SIG-M5 (cell line): ENCODE measurements at regions not wholly inside any gene's neighbourhood (a gene's known extent, or its start where the extent isn't known, plus 50 kb on each side); places are given as distances from the start of the nearest gene placed in this dataset.
"Not testable (repeated sequence)": the region's sequence is repeated elsewhere in the genome, so short reads cannot be mapped to it uniquely, and the experiment has no call there.

Source experiments
- DNase-seq: peaks from one replicate; lab custom pipeline; 2025; lab: John Stamatoyannopoulos, UW

DNA sequence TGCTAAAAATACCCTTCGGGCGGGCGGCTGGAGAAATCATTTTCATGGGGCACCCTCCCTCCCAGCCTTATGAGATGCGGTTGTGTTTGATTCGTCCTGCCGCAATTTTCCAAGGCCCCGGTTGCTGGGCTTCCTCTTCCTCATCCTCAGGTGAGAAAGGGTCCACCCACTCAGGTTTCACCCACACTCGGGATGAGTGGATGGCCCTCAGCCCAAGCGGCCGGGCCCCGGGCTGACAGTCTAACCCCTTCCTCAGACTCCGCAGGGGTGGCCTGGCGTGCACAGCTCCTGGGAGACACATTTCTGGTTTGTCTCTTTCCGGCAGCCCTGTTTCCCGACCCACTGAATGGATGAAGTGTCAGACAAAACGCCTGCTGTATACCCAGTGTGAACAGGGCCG lies 116.5 kb upstream of the LRPAP1 start:
- DNase-seq, result no peak

DNA sequence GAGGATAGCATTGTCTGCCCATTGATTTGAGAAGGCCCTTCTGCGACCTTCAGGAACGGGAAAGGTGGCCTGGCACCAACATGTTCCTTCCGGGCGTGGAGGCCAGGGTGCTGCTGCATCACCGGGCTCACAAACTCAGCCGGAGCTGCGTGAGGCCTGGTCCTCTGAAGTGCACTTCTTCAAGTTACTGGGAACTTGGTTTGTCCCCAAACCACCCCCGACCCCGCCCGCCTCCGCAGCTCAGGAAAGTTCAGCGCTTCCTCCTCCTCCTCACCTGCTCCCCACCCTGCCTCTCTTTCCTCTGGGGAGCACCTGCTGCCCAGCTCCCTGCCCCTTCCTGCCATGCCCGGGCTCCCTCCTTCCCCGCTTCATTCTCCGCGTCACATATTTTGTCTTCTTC lies 116.0 kb upstream of the LRPAP1 start:
- DNase-seq, result no peak

DNA sequence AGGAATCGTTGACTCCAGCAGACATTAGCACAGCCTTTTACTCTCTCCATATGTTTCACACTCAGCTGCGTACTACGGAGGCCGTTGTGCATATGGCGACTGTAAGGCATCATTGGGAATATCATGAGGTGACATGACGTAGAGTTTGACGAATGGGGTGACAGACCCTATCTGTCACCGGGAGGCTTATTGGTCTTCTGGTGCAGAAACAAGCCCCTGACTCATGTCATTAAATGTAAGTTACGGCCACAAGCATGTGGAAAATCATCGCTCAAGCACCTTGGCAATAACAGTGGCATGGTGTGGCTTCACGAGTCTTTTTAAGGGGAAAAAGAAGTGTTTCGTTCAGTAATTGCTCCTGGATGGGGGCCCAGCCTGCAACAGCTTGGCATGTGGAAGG lies 115.2 kb upstream of the LRPAP1 start:
- no peak for DNase-seq

DNA sequence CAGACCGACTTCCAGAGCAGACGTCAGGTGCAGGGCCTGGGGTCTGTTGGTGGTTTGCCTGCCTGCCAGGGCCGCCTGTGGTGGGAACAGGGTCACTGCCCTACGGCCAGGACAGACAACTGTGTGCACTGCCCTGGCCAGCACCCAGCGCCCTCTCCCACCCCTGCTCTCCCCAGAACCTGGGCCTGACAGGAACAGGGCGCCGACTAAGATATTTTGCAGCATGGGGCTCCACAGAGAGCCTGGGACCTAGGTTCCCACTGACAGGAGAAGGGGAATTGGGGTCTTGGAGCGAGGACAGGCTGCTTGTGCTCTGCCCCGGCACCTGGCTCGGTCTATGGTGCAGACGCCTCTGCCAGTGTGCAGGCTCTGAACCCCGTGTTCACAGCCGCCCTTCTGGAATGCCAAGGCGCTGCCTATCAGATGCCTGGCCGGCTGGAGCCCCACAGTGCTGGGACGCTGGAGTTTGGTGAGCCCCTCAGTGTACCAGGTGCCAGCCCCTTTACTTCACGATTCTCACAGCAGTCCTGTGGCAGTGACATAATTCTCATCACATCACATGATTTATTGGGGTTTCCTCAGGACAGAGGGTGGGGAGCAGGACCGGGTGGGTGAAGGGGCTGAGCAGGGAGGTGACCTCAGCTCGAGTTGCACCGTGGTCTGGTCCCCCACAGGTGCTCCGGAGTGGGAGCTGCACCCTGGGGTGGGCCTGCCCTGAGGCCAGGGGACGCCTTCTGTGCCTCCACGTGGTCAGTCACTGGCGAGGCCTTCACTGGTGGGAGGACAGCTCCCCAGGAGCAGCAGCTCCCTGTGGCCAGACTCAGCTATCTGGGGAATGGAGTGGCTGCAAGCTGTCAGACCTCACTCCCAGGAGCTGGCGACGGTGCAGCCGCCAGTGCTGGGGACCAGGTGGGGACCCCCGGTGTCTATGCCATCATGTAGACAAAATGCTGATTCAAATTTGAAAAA lies 113.8 kb upstream of the LRPAP1 start:
- DNase-seq, result no peak

DNA sequence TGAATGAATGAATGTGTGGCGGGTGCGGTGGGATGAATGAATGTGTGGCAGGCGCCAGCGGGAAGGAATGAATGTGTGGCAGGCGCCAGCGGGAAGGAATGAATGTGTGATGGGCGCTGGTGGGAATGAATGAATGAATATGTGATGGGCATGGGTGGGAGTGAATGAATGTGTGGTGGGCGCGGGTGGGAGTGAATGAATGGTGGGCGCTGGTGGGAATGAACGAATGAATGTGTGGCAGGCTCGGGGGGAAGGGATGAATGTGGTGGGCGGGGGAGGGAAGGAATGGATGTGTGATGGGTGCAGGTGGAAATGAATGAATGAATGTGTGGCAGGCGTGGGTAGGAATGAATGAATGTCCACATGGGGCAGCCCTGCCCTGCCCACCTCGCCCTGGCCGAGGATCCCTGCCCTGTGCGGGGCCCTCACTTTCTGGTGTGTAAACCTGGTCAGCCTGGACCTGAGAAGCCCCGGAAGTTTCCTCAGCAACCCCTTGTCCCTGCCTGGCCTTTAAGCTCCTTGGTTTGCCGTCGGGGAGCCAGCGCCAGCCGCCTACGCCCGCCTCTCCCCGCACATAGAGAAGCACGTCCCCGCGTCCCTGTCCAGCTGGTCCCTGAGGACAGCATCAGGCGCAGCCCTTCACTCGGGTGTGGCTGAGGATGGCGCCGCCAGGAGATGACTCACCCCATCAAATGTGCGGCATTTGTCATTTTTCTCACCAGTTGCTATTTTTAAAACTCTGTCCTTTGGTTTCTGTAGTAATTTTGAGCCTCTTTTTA lies 112.8 kb upstream of the LRPAP1 start:
- no peak for DNase-seq

DNA sequence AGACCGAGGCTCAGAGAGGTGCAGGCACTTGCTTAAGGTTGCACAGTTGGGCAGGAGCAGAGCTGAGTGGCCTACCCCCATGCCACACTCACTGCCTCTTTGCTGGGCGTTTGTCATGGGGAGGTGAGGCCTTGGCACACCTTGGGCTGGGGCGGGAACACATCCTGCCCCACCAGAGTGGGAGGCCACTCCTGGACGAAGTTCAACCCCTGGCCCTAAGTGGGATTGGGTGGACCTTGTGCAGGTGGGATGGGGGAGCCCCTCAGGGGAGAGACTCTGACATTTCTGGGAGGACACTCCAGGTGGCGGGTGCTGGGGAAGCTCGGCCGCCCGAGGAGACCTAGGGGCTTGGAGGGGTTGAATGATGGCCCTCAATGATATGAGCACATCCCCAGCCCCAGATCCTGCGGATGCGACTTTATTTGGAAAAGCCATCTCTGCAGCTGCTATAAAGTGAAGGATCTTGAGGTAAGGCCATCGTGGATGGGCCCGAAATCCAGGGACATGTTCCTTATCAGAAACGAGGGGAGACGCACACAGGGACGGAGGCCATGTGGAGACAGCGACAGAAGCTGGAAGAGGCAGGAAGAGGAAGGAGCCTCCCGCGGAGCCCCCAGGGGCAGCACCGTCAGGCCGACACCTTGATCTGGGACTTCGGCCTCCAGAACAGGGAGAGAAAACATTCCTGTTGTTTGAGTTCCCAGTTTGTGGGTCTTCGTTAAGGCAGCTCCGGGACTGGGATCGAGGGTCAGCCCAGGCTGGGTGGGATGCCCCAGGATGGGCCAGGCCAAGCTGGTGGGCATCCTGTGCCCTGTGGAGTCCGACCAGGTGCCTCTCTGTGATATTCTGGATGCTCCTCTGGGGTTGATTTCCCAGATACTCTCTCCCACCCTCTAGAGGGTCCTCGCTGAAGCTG lies 111.6 kb upstream of the LRPAP1 start:
- no peak for DNase-seq

DNA sequence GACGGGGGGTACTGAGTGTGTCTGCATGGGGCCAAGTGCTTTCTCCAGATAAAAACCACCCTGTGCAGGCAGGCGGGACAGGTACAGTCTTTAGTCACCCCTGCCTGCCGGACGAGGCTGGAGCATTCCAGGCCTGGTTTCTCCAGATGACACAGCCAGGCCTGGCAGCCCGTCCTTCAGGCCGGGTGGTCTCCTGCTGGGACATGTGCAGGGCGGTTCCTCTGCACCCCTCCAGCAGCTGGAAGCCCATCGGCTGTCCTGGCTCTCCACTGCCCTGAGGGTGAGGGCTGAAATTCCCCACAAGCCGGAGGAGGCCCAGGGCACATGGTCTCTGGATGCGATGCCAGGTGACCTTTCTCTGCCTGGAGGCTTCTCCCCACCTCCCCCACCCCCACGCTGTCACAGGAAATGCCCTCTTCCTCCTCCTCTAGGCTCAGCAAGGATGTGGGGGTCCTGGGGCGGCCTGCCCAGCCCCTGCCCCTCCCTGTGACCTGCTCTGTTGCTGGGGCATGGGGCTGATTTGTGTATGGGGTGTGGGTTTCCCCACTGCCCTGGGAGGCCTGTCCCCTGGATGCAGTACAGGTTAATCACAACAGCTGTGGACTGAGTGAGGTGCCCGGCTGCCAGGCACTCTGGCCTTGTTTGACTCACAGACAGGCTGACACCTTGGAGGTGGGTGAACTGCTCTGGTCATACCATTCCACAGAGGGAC lies 110.7 kb upstream of the LRPAP1 start:
- no peak for DNase-seq

DNA sequence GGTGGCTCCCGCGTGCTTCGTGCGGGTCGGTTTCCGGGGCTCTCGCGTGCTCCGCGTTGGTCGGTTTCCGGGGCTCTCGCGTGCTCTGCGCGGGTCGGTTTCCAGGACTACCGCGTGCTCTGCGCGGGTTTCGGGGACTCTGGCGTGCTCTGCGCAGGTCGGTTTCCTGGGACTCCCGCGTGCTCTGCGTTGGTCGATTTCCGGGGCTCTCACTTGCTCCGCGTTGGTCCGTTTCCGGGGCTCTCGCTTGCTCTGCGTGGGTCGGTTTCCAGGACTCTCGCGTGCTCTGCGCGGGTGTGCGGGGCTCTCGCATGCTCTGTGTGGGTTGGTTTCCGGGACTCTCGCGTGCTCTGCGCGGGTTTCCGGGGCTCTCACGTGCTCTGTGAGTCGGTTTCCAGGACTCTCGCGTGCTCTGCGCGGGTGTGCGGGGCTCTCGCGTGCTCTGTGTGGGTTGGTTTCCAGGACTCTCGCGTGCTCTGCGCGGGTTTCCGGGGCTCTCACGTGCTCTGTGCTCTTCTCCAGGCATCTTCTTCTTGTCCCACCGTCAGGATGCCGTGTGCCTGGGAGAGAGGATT lies 109.9 kb upstream of the LRPAP1 start:
- no peak for DNase-seq

DNA sequence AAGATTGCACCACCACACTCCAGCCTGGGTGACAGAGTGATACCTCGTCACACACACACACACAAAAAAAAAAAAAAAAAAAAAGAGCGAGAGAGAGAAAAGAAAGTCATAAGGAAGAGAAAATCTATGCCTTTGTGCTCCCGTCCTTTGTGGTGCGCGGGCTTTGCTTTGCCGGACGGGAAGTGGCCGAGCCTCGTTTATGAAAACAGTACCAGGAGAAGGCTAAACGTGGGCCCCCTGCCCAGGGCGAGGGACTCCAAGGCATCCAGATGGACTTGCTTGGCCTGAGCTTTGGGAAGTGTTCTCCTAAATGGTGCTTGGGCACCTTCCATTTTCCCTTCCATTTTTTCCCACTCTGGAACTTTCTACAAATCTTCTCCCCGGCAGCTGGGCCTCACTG lies 109.3 kb upstream of the LRPAP1 start:
- DNase-seq, result no peak

DNA sequence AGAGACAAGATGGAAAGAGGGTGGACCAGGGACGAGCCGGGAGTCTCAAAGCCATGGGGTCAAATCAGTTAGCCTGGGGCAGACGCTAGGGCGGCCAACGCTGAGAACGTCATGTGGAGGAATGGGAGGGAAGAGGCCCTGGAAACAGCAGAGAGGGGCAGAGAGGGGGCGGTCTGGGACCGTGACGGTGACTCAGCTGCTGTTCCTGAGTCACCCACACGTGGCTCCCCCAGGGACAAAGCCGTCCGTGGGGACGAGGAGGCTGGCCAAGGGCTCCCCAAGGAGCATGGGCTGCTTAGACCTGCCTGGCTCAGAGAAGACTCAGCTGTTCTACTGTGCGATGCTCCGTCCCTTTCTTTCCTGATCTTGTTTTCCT lies 108.4 kb upstream of the LRPAP1 start:
- no peak for DNase-seq

DNA sequence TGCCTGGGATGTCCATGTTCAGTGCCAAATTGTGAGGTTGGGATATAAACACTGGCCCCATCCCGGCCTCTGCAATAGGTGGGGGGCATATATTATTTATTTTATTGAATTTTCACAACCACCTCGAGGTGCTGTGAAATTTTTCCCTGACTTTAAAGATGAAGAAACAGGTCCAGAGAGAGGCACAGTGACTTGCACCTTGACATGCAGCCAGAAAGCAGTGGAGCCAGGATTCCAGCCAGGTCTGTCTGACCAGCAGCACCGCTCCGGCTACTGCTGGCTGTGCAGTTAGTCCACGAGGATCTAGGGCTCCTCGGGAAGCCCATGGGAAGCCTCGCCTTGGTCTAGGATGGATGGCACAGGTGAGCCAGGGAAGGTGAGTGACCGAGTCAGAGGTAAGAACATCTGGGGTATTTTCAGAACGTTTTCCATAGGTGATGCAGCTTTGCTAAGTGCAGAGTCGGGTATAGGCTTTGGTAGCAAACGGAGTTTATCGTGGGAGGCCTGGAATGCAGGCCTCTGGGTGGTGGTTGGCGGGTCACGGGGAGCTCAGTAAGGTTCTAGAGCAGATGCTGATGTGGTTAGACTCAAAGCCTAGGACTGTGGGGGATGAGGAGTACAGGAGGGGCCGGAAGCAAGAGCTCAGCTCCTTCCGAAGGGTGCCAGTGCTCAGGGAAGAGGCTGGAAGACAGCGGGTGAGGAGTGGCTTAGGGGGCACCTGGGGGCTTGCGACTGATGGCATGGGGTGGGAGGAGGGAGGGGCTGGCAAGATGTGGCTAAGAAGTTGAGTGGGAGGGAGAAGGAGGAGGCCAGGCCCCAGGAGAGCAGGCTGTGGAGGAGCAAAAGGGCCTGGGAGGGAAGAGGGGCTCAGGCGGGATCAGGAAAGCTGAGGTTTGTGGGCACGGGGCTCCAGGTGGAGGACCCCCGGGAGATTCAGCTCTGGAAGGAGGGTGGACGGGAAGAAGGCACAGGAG lies 107.7 kb upstream of the LRPAP1 start:
- DNase-seq, result no peak

DNA sequence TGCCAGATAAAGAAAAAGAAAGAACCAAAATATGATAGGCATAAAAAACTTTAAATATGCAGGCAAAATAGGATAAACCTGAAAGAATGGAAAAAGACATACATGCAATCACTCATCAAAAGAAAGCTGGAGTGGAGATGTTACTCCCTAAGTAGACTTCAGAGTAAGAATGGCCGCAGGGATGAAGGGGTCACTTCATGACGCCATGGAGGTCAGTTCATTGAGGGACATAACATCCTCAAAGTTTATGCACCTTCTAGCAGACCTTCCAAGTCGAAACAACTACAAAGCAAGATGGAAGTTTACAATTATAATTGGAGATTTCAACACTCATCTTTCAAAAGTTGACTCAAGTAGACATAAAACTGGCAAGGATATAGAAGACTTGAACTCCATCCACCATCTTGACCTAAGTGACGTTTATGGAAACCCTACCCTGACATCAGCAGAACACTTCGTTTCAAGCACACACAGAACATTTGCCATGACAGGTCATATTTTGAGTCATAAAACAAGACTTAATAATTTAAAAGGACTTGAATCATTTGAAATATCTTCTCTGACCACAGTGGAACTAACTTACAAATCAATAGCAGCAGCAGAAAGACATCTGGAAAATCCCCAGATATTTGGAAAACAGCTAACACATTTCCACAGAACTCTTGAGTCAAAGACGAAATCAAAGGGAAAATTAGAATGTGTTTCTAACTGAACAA lies 106.0 kb upstream of the LRPAP1 start:
- no peak for DNase-seq

DNA sequence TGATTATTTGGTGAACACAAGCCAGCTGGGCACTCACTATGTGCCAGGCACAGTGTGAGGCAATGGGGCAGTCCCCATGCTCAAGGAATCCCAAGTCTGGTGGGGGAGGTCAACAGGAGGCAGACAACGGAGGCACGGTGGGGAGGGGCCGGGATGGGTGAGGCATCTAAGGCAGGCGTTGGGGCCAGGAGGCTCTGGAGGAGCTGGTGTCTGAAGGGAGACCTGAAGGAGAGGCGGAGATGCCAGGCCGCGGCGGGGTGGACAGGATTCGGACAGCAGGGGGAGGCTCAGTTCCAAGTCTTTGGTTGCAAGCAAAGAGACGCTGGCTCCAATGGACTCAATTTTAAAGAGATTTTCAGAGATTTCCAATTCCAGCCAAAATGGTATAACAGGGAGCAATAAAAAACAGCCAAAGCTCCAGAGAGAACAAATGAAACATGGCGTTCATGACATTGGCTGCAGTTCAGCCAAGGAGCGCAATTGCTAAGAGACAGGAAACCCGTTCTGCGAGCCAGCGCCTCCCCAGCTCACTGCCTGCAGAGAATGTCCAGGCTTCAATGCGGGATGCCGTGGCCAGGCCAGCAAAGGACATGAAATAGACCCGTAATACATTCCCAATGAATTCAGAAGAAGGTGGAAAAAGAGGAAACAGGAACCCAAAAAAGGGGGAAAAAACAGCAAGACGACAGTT lies 105.2 kb upstream of the LRPAP1 start:
- no peak for DNase-seq

DNA sequence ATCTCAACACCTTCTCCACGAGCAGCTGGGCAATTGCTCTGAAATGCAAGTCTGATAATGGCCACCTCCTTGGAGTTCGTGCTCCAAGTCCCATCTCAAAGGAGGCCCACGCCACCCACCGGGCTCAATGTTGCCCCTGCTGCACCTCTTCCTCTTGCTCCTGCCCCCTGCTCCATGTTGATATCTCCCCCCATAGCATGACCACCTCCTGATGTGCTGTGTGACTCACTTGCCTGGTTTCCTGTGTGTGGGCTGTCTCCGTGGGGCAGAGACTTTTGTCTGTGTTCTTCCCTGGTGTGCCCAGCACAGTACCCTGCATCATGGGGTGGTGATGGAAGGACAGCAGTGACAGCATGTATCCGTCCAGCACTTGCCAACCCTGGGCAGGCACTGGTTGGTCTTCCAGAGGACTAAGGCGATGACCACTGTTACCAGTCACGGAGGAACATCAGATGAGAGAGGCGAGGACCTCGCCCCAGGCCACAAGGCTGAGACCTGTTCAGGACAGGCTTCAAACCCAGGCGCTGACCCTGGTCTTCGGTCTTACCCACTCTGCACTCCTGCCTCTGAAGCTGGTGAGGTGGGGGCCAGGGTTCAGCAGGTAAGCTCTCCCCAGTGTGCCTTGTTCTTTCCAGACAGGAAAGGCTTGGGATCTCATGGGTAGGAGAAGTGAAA lies 104.6 kb upstream of the LRPAP1 start:
- DNase-seq, result no peak

DNA sequence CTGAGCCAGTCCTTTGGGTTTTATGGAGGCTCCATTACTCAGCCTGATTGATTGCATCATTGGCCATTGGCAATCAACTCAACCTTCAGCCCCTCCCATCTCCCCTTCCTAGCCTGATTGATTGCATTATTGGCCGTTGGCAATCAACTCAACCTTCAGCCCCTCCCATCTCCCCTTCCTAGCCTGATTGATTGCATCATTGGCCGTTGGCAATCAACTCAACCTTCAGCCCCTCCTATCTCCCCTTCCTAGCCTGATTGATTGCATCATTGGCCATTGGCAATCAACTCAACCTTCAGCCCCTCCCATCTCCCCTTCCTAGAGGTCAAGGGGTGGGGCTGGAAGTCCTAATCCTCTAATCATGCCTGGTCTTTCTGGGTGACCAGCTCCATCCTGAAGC lies 103.8 kb upstream of the LRPAP1 start:
- not testable (repeated sequence) for DNase-seq

DNA sequence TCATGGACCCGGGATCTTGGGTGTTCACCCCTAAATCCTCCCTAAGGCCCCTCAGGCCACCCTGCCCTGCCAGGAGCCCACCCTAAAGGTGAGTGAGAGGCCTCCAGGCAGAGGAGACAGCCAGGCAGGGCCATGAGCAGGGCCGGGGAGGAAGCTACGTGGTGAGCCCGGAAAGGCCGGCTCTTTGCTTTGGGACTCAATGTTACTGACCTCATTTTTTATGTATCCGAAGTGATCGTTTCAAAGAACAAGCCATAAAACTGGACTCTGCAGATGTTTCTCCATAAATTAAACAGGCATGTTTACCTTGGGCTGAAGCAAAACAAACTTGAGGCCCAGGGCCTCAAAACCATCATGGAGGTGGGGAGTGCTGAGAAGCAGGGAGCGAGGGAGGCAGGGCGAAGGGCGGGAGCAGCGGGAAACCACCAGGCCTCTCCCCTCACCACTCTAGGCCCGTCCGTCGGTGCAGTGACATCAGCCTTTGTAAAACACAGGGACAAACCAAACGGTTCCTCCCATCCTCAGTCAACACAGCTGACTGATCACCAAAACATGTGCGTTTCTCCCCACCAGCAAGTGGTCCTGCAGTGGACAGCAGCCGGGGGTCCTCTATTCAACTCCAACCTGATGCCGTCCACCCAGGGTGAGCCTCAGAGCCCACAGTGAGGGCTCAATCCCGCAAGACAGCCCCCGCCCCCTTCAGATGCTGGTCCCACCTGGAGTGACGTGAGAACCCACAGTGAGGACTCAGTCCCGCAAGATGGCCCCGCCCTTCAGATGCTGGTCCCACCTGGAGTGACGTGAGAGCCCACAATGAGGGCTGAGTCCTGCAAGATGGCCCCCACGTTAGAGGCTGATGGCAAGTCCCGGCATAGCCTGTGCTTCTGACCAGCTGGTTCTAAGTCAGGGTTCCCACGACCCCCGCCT lies 102.9 kb upstream of the LRPAP1 start:
- DNase-seq, result no peak

DNA sequence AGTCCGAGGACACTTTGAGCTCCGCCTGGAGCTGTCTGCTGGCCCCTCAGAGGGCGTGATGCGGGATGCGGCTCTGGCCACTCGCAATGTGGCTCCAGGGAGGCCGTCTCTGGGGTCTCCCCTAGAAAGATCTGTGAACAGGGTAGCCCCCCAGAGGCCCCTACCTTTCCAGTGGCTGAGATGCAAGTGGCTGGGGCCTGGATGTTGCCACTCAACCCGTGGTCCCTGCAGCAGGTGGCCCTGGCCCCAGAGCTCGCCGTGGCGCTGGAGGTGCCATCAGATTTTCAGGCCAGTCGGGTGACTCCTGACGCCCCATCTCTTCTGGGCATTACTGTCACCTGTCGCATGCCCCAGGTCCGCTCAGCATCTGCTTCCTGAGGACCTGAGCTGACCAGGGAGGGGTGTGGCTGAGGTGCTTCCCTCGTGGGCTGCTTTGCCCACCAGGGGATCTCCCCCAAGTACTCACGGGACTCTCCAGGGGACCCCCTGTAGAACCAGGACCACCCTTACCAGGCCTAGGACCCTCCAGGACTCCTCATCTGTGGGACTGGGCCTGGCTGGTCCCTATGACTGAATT lies 102.1 kb upstream of the LRPAP1 start:
- no peak for DNase-seq
